ENCODE measurements at regions not wholly inside any gene's neighbourhood (a gene's known extent, or its start where the extent isn't known, plus 50 kb on each side); places are given as distances from the start of the nearest gene placed in this dataset.

- Histone ChIP-seq H3K9ac (ENCODE audit: insufficient read depth in 1 of 2, low read length in 2 of 2) (no peak overlapping the region), H3K4me1 (ENCODE audit: control insufficient read depth in 5 of 5, insufficient read depth in 5 of 5, low read length in 5 of 5) (no peaks in the 10 kb centered on the region), H3K9me3 (ENCODE audit: control insufficient read depth in 4 of 4, insufficient read depth in 3 of 4, low read length in 3 of 4) (no peaks in the 10 kb centered on the region), H3K36me3 (ENCODE audit: control insufficient read depth in 4 of 4, insufficient read depth in 4 of 4, low read length in 4 of 4) (no peaks in the 10 kb centered on the region), H3K27me3 (ENCODE audit: control insufficient read depth in 3 of 3, insufficient read depth in 3 of 3, low read length in 2 of 3) (no peaks in the 10 kb centered on the region), H3K27ac (ENCODE audit: low read depth in 1 of 2, low read length in 1 of 2) (no peak overlapping the region), H3K4me3 (no peak overlapping the region)
- ATAC-seq (ENCODE audit: insufficient read depth, low FRiP score): no peak
- 70 to 76% methylated on average over 7 of the region's 7 CpGs for WGBS, 2 donors
- TF ChIP-seq CTCF (IDR thresholded peaks at IDR 0.05; ENCODE audit: control extremely low read depth, extremely low read depth): no peak
- no peak for DNase-seq
Observed at GRCh38 chr2:226366920-226367319, 432.7 kb downstream of the IRS1 start.

- ATAC-seq (ENCODE audit: insufficient read depth, low FRiP score) (no peak), DNase-seq (no peak)
- H3K36me3 ChIP-seq (ENCODE audit: control insufficient read depth in 4 of 4, insufficient read depth in 4 of 4, low read length in 4 of 4): no peaks in the 10 kb centered on the region
- peaks cover 0 to 4% (median 0%) of the 10 kb centered on the region in 5 donors for H3K4me1 ChIP-seq (ENCODE audit: control insufficient read depth in 5 of 5, insufficient read depth in 5 of 5, low read length in 5 of 5)
- H3K9me3 ChIP-seq (ENCODE audit: control insufficient read depth in 4 of 4, insufficient read depth in 3 of 4, low read length in 3 of 4): no peaks in the 10 kb centered on the region
- no peak overlapping the region for H3K27ac ChIP-seq (ENCODE audit: low read depth in 1 of 2, low read length in 1 of 2)
- no peak overlapping the region for H3K9ac ChIP-seq (ENCODE audit: insufficient read depth in 1 of 2, low read length in 2 of 2)
- no peaks in the 10 kb centered on the region for H3K27me3 ChIP-seq (ENCODE audit: control insufficient read depth in 3 of 3, insufficient read depth in 3 of 3, low read length in 2 of 3)
- H3K4me3 ChIP-seq: no peak overlapping the region
- TF ChIP-seq CTCF (IDR thresholded peaks at IDR 0.05; ENCODE audit: control extremely low read depth, extremely low read depth): no peak
Observed at GRCh38 chr2:226364217-226364616, 435.4 kb downstream of the IRS1 start.

GRCh38 chr2:226362980-226363379 lies 436.6 kb downstream of the IRS1 start:
- no peak overlapping the region for H3K27ac ChIP-seq (ENCODE audit: low read depth in 1 of 2, low read length in 1 of 2)
- H3K4me1 ChIP-seq (ENCODE audit: control insufficient read depth in 5 of 5, insufficient read depth in 5 of 5, low read length in 5 of 5): peaks cover 0 to 4% (median 0%) of the 10 kb centered on the region in 5 donors
- ATAC-seq (ENCODE audit: insufficient read depth, low FRiP score): no peak
- H3K9me3 ChIP-seq (ENCODE audit: control insufficient read depth in 4 of 4, insufficient read depth in 3 of 4, low read length in 3 of 4): no peaks in the 10 kb centered on the region
- no peak for TF ChIP-seq CTCF (IDR thresholded peaks at IDR 0.05; ENCODE audit: control extremely low read depth, extremely low read depth)
- H3K4me3 ChIP-seq: no peak overlapping the region
- no peaks in the 10 kb centered on the region for H3K36me3 ChIP-seq (ENCODE audit: control insufficient read depth in 4 of 4, insufficient read depth in 4 of 4, low read length in 4 of 4)
- DNase-seq: no peak
- 76 to 87% methylated on average over 2 of the region's 2 CpGs for WGBS, 2 donors
- no peaks in the 10 kb centered on the region for H3K27me3 ChIP-seq (ENCODE audit: control insufficient read depth in 3 of 3, insufficient read depth in 3 of 3, low read length in 2 of 3)
- no peak overlapping the region for H3K9ac ChIP-seq (ENCODE audit: insufficient read depth in 1 of 2, low read length in 2 of 2)

GRCh38 chr2:226360658-226361057 lies 439.0 kb downstream of the IRS1 start:
- TF ChIP-seq CTCF (IDR thresholded peaks at IDR 0.05; ENCODE audit: control extremely low read depth, extremely low read depth): no peak
- 64 to 75% methylated on average over 2 of the region's 2 CpGs for WGBS, 2 donors
- no peaks in the 10 kb centered on the region for H3K27me3 ChIP-seq (ENCODE audit: control insufficient read depth in 3 of 3, insufficient read depth in 3 of 3, low read length in 2 of 3)
- no peak overlapping the region for H3K27ac ChIP-seq (ENCODE audit: low read depth in 1 of 2, low read length in 1 of 2)
- no peak overlapping the region for H3K9ac ChIP-seq (ENCODE audit: insufficient read depth in 1 of 2, low read length in 2 of 2)
- no peak overlapping the region for H3K4me3 ChIP-seq
- ATAC-seq (ENCODE audit: insufficient read depth, low FRiP score): no peak
- DNase-seq: no peak
- H3K36me3 ChIP-seq (ENCODE audit: control insufficient read depth in 4 of 4, insufficient read depth in 4 of 4, low read length in 4 of 4): no peaks in the 10 kb centered on the region
- H3K9me3 ChIP-seq (ENCODE audit: control insufficient read depth in 4 of 4, insufficient read depth in 3 of 4, low read length in 3 of 4): no peaks in the 10 kb centered on the region
- H3K4me1 ChIP-seq (ENCODE audit: control insufficient read depth in 5 of 5, insufficient read depth in 5 of 5, low read length in 5 of 5): peaks cover 0 to 8% (median 0%) of the 10 kb centered on the region in 5 donors

All from lung (tissue), 11 donors.